ENCODE measurements at regions not wholly inside any gene's neighbourhood (a gene's known extent, or its start where the extent isn't known, plus 50 kb on each side); places are given as distances from the start of the nearest gene placed in this dataset.

DNA sequence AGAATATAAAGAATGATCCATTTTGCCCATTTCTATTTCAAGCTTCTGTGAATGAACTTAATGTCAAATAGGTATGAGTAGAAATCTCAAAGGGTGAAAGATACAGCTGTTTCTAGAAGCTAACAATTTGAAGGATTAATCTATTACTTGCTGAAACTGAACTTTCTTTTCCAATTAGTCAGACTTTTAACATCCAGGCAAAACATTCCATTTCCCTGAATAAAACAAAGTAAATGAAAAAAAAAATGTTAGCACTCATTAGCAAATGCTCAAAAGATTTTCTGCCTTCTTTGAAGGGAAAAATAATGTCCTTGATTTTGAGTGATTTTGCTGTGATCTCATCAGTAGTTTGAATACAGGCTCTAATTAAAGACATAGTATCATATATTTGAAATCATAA lies 447.6 kb upstream of the PRMT6 start:
- Histone ChIP-seq H3K4me3 (no peak overlapping the region), H3K9me3 (no peaks in the 10 kb centered on the region), H3K4me1 (ENCODE audit: control insufficient read depth in 1 of 2, low read depth in 2 of 2) (no peaks in the 10 kb centered on the region), H3K27me3 (replicated peaks; ENCODE audit: insufficient read depth) (no peaks in the 10 kb centered on the region), H3K36me3 (no peaks in the 10 kb centered on the region), H3K27ac (no peak overlapping the region)
- TF ChIP-seq, protein P1, sequence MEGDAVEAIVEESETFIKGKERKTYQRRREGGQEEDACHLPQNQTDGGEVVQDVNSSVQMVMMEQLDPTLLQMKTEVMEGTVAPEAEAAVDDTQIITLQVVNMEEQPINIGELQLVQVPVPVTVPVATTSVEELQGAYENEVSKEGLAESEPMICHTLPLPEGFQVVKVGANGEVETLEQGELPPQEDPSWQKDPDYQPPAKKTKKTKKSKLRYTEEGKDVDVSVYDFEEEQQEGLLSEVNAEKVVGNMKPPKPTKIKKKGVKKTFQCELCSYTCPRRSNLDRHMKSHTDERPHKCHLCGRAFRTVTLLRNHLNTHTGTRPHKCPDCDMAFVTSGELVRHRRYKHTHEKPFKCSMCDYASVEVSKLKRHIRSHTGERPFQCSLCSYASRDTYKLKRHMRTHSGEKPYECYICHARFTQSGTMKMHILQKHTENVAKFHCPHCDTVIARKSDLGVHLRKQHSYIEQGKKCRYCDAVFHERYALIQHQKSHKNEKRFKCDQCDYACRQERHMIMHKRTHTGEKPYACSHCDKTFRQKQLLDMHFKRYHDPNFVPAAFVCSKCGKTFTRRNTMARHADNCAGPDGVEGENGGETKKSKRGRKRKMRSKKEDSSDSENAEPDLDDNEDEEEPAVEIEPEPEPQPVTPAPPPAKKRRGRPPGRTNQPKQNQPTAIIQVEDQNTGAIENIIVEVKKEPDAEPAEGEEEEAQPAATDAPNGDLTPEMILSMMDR (IDR thresholded peaks at IDR 0.05) = no peak
- DNase-seq (ENCODE audit: low spot score) (no peak), ATAC-seq (ENCODE audit: insufficient number of reproducible peaks, low FRiP score, low read depth) (no peak)

DNA sequence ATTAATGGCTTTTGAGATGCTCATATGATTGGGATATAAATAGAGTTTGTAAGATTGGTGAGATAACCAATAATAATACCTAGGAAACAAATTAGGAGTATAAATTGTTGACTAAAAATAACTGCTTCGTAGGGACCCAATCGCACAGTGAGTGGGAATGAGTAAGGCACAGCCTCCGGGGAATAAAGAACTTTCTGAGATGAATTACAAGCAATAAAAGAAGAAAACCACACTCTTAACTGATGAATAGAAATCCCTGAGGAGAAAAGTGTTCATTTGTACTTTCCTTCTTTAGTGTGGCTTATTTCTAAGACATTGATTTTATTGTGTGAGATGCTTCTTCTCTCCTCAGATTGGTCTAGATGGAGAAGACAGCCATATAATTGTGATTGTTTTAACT lies 443.4 kb upstream of the PRMT6 start:
- Histone ChIP-seq H3K4me3 (no peak overlapping the region), H3K9me3 (no peaks in the 10 kb centered on the region), H3K4me1 (ENCODE audit: control insufficient read depth in 1 of 2, low read depth in 2 of 2) (no peaks in the 10 kb centered on the region), H3K27me3 (replicated peaks; ENCODE audit: insufficient read depth) (no peaks in the 10 kb centered on the region), H3K36me3 (no peaks in the 10 kb centered on the region), H3K27ac (no peak overlapping the region)
- TF ChIP-seq, protein P1 (IDR thresholded peaks at IDR 0.05) = no peak
- DNase-seq (ENCODE audit: low spot score) (no peak), ATAC-seq (ENCODE audit: insufficient number of reproducible peaks, low FRiP score, low read depth) (no peak)

DNA sequence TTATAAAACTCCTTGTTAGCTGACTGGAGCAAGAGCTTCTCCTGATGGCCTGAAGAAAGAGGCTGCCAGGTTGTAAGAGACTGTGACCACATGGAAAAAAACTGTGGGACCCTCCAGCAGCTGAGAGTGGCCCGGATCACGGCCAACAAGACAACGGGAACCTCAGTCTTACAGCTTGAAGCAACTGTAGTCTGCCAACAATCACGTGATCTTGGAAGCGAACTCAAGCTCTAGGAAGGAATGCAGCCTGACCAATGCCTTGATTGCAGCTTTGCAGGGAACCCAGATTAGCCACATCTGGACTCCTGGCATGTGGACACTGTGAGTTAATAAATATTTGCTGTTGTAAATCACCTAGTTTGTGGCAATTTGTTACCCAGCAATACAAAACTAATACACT lies 442.6 kb upstream of the PRMT6 start:
- H3K9me3 ChIP-seq = no peaks in the 10 kb centered on the region
- ATAC-seq (ENCODE audit: insufficient number of reproducible peaks, low FRiP score, low read depth) (no peak), DNase-seq (ENCODE audit: low spot score) (no peak)
- H3K27ac ChIP-seq = no peak overlapping the region
- H3K36me3 ChIP-seq = no peaks in the 10 kb centered on the region
- H3K4me3 ChIP-seq = no peak overlapping the region
- TF ChIP-seq, protein P1 (IDR thresholded peaks at IDR 0.05) = no peak
- no peaks in the 10 kb centered on the region for H3K4me1 ChIP-seq (ENCODE audit: control insufficient read depth in 1 of 2, low read depth in 2 of 2)
- no peaks in the 10 kb centered on the region for H3K27me3 ChIP-seq (replicated peaks; ENCODE audit: insufficient read depth)

DNA sequence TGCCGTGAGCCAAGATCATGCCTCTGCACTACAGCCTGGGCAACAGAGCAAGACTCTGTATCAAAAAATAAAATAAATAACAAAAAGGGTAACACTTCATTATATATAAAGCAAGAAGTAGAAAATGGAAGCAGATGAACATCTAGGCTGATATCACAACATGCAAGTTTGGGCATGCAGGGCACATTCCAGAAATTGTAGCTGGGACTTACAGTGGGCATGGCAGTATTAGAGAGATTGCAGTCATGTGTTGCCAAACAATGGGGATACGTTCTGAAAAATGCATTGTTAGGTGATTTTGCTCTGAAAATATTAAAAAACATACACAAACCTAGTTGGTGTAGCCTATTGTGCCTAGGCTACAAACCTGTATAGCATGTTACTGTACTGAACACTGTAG lies 441.0 kb upstream of the PRMT6 start:
- no peaks in the 10 kb centered on the region for H3K36me3 ChIP-seq
- ATAC-seq (ENCODE audit: insufficient number of reproducible peaks, low FRiP score, low read depth) = no peak
- no peak for DNase-seq (ENCODE audit: low spot score)
- no peaks in the 10 kb centered on the region for H3K4me1 ChIP-seq (ENCODE audit: control insufficient read depth in 1 of 2, low read depth in 2 of 2)
- H3K27ac ChIP-seq = no peak overlapping the region
- H3K4me3 ChIP-seq = no peak overlapping the region
- no peaks in the 10 kb centered on the region for H3K27me3 ChIP-seq (replicated peaks; ENCODE audit: insufficient read depth)
- no peaks in the 10 kb centered on the region for H3K9me3 ChIP-seq
- TF ChIP-seq, protein P1 (IDR thresholded peaks at IDR 0.05) = no peak

DNA sequence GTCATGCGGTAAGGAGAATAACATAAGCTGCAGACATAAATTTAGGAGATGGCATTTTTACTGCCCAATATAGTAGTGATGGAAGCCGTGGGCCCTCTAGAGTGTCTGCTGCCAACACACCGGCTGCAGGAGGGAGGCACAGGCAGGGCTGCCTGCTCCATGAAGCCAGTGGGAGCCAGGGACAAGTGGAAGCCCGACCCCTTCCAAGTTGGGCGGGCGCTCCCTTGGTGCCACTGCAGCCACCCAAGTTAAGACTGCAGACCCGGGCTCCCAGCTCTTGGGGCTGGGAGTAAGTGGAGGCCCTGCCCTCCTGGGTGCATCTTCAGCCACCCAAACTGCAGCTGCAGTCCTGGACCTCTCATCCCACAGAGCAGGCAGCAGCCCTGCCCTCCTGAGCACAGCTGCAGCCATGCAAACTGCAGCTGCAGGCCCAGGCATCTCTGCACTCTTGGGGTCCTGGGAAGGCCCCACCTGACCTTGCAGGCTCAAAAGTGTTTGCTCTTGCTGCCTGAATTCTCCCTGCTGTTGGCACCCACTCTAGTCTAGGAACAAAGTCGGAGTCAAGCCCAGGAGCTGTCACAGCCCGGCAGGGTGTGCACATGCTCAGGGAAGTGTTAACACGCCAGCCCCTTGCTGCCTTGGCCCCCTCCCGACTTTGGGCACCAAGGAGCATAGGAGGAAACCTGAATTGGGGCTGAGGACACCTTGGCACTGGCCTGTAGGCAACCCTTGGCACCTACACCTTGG lies 437.2 kb upstream of the PRMT6 start:
- Histone ChIP-seq H3K4me3 (no peak overlapping the region), H3K4me1 (ENCODE audit: control insufficient read depth in 1 of 2, low read depth in 2 of 2) (no peaks in the 10 kb centered on the region), H3K27me3 (replicated peaks; ENCODE audit: insufficient read depth) (no peaks in the 10 kb centered on the region), H3K36me3 (no peaks in the 10 kb centered on the region), H3K9me3 (no peaks in the 10 kb centered on the region), H3K27ac (no peak overlapping the region)
- ATAC-seq (ENCODE audit: insufficient number of reproducible peaks, low FRiP score, low read depth) (no peak), DNase-seq (ENCODE audit: low spot score) (no peak)
- TF ChIP-seq, protein P1 (IDR thresholded peaks at IDR 0.05) = no peak

Measured in thoracic aorta (tissue), 2 donors.